Stomach (tissue), 4 donors: ENCODE measurements at regions not wholly inside any gene's neighbourhood (a gene's known extent, or its start where the extent isn't known, plus 50 kb on each side); places are given as distances from the start of the nearest gene placed in this dataset.

Source experiments
- POLR2AphosphoS5 ChIP-seq, 3 donors: sonication (generic); formaldehyde crosslinking; IDR thresholded peaks; one replicate each; pipeline ENCODE4 v1.6.1; 2016; ENCODE audit warnings: antibody characterized with exemption in 3 of 3
- TF ChIP-seq, protein P1 (sequence below), 7 experiments: fragments of 450-650 bp in 4 of 7; fragments of 200-600 bp in 3 of 7; sonication (generic) in 3 of 7; IDR thresholded peaks; one replicate each; pipeline ENCODE4 v1.5.1; 2016 to 2019; ENCODE audit warnings: antibody characterized with exemption in 7 of 7, control low read depth in 2 of 7, mild to moderate bottlenecking in 1 of 7

GRCh38 chr6:40947876-40948526 lies 91.0 kb downstream of the UNC5CL start:
- TF ChIP-seq, protein P1, sequence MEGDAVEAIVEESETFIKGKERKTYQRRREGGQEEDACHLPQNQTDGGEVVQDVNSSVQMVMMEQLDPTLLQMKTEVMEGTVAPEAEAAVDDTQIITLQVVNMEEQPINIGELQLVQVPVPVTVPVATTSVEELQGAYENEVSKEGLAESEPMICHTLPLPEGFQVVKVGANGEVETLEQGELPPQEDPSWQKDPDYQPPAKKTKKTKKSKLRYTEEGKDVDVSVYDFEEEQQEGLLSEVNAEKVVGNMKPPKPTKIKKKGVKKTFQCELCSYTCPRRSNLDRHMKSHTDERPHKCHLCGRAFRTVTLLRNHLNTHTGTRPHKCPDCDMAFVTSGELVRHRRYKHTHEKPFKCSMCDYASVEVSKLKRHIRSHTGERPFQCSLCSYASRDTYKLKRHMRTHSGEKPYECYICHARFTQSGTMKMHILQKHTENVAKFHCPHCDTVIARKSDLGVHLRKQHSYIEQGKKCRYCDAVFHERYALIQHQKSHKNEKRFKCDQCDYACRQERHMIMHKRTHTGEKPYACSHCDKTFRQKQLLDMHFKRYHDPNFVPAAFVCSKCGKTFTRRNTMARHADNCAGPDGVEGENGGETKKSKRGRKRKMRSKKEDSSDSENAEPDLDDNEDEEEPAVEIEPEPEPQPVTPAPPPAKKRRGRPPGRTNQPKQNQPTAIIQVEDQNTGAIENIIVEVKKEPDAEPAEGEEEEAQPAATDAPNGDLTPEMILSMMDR (IDR thresholded peaks at IDR 0.05), result no peak
- no peak for TF ChIP-seq POLR2AphosphoS5 (IDR thresholded peaks at IDR 0.05)
